Epithelial cell of proximal tubule (primary cell): ENCODE measurements at regions not wholly inside any gene's neighbourhood (a gene's known extent, or its start where the extent isn't known, plus 50 kb on each side); places are given as distances from the start of the nearest gene placed in this dataset.
A peak's percentile ranks its signal among the peaks of the same experiment; 100 is the strongest.

ENCODE experiments used
- DNase-seq: peaks from one replicate; pipeline ENCODE4 v3.0.0-alpha.2; 2011; ENCODE audit warnings: low read depth
- H3K4me3 ChIP-seq: 2 replicates; pipeline ENCODE4 v1.5.1; 2011; ENCODE audit warnings: low read depth, mild to moderate bottlenecking, low read length
- CTCF ChIP-seq: conservative IDR thresholded peaks from 2 replicates; pipeline ENCODE4 v1.5.1; 2012; ENCODE audit warnings: low read depth, mild to moderate bottlenecking, low read length

- H3K4me3 ChIP-seq: no peak overlapping the region
- DNase-seq: no peak
- TF ChIP-seq CTCF: no peak
Measured at GRCh38 chr5:66356011-66356565, 212.0 kb downstream of the SREK1 start.

GRCh38 chr5:66358741-66359140 lies 214.6 kb downstream of the SREK1 start:
- H3K4me3 ChIP-seq: no peak overlapping the region
- DNase-seq: no peak
- no peak for TF ChIP-seq CTCF

GRCh38 chr5:66361070-66361469 lies 217.0 kb downstream of the SREK1 start:
- H3K4me3 ChIP-seq: no peak overlapping the region
- no peak for DNase-seq
- TF ChIP-seq CTCF: no peak

GRCh38 chr5:66362046-66362445 lies 217.9 kb downstream of the SREK1 start:
- no peak overlapping the region for H3K4me3 ChIP-seq
- no peak for TF ChIP-seq CTCF
- DNase-seq: peak; percentile 42

- no peak for DNase-seq
- TF ChIP-seq CTCF: no peak
- H3K4me3 ChIP-seq: no peak overlapping the region
Measured at GRCh38 chr5:66362687-66363086, 218.6 kb downstream of the SREK1 start.

GRCh38 chr5:66363097-66363496 lies 219.0 kb downstream of the SREK1 start:
- DNase-seq: no peak
- TF ChIP-seq CTCF: no peak

GRCh38 chr5:66364186-66364585 lies 220.1 kb downstream of the SREK1 start:
- TF ChIP-seq CTCF: no peak
- no peak overlapping the region for H3K4me3 ChIP-seq
- DNase-seq: no peak

More at GRCh38 chr5:66363097-66363496, 219.0 kb downstream of the SREK1 start:
- H3K4me3 ChIP-seq: no peak overlapping the region
